ENCODE measurements at regions not wholly inside any gene's neighbourhood (a gene's known extent, or its start where the extent isn't known, plus 50 kb on each side); places are given as distances from the start of the nearest gene placed in this dataset.
"Not testable (repeated sequence)": the region's sequence is repeated elsewhere in the genome, so short reads cannot be mapped to it uniquely, and the experiment has no call there.

DNA sequence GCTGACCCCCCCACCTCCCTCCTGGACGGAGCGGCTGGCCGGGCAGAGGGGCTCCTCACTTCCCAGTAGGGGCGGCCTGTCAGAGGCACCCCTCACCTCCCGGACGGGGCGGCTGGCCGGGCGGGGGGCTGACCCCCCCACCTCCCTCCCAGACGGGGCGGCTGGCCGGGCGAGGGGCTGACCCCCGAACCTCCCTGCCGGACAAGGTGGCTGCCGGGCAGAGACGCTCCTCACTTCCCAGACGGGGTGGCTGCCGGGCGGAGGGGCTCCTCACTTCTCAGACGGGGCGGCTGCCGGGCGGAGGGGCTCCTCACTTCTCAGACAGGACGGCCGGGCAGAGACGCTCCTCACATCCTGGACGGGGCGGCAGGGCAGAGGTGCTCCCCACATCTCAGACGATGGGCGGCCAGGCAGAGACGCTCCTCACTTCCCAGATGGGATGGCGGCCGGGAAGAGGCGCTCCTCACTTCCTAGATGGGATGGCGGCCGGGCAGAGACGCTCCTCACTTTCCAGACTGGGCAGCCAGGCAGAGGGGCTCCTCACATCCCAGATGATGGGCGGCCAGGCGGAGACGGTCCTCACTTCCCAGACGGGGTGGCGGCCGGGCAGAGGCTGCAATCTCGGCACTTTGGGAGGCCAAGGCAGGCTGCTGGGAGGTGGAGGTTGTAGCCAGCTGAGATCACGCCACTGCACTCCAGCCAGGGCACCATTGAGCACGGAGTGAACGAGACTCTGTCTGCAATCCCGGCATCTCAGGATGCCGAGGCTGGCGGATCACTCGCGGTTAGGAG is 66.2 kb upstream of the PAPPA2 start:
- DNase-seq: not testable (repeated sequence)

GRCh38 chr1:176391621-176392020 is 71.4 kb upstream of the PAPPA2 start:
- DNase-seq: no peak

GRCh38 chr1:176384841-176385240 is 78.1 kb upstream of the PAPPA2 start:
- DNase-seq: peak; percentile 2

DNA sequence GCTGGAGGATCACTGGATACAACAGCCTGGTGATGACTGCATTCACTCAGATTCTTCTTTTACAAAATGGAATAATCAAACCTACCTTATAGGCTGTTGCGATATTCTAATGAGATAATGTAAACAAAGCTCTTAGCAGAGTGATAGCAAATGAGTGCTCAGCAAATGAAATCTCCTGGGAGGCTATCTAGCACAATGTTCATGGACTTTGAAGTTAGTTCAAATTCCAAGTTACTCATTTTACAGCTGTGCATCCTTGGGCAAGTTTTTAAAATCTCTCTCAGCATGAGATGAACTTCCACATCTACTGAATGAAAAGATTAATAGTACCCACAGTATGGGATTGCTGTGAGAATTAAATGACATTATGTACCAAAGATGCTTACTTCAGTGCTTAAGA is 80.8 kb upstream of the PAPPA2 start:
- DNase-seq: no peak

- peak; percentile 10 for DNase-seq
These were observed 83.2 kb upstream of the PAPPA2 start for GRCh38 chr1:176379626-176380339.

DNA sequence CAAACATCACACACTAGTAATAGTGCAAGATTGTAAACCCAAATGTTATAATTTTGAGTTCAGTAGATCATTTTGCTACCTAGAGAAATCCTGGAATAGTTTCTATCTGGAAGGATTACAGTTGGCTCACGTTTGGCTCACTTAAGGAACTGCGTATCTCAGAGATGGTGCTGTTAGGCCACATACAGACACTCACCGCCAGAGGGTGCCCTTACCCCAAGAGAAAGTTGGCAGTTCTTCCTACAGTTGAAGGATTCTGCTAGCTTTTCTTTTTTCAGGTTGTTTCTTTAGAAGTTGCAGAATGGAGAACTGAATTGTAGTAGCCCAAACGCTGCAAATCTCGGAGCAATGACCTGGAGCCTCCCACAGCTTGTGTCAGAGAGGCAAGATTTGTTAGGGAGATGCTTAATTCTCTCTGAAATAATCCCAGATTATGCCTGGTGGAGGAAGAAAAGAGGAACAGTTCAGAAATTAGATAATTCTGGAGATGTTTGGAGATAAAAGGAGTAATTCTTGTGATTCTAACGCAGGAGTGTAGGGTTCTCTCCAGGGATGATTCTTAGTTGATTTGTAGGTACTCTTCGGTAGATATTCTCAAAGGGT is 87.9 kb upstream of the PAPPA2 start:
- peak; percentile 65 for DNase-seq

DNA sequence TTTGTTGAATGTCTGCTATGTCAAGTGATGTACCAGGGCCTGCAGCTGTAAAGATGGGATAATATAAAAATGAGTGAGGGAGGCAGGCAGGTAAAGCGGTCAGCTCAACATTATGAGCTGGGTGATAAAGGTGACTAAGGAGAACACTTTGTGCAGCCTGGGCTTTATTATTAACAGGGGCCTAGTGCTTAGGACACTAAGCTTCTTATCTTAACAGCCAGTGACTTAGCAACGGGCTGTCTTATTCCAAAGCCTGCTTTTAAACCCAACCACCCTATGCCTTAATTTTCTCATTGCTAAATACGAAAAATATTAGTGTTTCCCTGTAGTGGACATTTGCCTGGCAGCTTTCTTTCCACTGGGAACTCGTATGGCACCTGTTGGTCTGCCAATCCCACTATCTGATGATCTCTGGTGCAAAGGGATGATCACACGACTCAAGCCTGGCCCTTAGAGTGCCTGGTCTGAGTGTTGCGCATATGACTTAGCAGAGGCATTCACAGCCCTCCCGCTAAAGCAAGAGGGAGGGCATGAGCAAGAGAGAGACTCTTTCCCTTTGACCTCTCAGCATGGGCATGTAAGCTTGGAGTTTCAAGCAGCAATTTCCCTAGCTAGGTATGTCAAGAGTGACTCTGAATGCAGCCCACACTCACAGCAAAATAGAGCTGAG is 98.6 kb upstream of the PAPPA2 start:
- DNase-seq: no peak

DNA sequence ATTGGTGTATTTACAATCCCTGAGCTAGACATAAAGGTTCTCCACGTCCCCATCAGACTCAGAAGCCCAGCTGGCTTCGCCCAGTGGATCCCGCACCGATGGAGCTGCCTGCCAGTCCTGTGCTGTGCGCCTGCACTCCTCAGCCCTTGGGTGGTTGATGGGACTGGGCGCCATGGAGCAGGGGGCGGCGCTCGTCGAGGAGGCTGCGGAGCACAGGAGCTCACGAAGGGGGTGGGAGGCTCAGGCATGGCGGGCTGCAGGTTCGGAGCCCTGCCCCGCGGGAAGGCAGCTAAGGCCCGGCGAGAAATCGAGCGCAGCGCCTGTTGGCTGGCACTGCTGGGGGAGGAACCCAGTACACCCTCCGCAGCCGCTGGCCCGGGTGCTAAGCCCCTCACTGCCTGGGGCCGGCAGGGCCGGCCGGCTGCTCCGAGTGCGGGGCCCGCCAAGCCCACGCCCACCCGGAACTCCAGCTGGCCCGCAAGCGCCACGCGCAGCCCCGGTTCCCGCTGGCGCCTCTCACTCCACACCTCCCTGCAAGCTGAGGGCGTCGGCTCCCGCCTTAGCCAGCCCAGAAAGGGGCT is 113.8 kb upstream of the PAPPA2 start:
- DNase-seq: not testable (repeated sequence)

DNA sequence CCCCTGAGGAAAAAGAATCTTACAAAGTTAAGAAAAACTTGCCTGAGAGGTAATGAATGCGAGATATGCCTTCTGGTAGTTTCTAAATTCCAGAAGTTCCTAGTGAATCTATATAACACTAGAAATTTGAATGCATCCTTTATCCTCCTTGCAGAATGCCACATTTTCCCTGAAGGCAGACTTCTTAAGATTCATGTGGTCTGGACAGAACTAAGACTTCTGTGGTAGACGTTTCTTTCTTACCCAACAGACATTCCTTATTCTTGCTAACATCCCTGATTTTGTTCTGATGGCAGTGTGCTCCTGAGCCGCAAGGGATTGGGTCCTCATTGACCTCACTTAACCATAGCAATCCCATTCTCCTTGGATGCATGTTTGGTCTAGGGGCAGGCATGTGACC is 121.3 kb upstream of the PAPPA2 start:
- DNase-seq: no peak

DNA sequence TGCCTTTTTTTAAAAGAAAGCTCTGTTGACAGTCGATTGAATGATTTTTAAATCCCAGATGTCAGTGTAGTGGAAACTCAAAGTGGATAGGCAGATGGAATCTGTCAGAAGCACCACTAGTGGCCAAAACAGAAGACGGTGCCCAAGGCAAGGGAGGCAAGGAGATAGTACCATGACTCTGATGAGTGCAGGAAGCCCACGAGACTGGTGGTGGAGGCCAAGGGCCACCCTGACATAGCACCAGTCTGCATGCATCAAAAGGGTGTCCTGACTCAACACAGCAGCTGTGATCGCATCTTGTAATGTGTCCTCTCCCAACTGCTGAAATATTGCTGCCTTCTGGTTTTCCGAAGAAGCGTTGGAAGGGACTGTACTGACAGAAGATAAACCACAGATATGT is 124.1 kb upstream of the PAPPA2 start:
- DNase-seq: no peak

- no peak for DNase-seq
These were observed 123.7 kb upstream of the COP1 start for GRCh38 chr1:176330782-176331181.

- DNase-seq: no peak
These were observed 118.6 kb upstream of the COP1 start for GRCh38 chr1:176325664-176326063.

GRCh38 chr1:176323472-176323871 is 116.4 kb upstream of the COP1 start:
- no peak for DNase-seq

DNA sequence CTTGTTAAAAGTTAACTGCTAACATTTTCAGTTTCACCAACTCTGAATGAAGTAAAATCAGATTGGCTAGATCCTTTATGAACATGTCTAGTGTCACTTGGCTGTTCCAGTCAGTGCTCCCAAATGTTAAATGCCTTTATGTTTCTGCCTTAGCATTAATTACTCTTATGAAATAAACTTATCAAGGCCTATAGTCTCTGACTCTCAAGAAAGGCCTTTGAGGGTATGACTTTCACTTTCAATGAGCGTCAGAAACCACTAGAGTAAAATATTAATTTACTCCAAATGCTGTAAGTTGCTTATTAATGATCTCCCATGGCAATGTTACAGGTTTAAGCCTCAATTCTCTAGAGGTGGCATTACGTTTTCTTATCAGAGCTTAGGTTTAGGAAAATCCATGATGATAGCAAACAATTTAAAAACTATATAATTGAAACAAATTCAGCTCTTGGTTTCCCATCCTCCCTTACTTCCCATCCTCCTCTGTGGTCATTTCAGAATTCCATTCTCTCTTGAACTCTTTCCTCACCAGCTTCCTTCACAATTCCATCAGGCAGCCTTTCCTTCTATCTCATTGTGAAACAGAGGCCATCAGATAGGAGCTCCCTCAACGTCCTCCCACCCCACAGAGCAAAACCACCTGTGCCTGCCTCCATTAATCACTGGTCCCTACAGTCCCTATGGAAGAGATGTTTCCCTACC is 108.6 kb upstream of the COP1 start:
- DNase-seq: no peak

- DNase-seq: not testable (repeated sequence)
These were observed 89.5 kb upstream of the COP1 start for GRCh38 chr1:176296602-176297001.

DNA sequence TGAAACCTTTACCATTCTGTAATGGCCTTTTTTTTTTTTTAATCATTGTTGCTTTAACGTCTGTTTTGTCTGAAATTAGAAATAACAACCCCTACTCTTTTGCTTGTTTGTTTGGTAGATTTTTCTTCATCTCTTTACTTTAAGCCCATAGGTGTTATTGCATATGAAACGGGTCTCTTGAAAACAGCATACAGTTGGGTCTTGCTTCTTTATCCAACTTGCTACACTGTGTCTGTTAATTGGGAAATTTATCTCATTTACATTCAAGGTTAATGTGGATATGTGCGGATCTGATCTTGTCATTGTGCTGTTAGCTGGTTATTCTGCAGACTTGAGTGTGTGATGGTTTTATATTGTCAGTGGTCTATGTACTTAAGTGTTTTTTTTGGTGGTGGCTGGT is 78.9 kb upstream of the COP1 start:
- DNase-seq: no peak

GRCh38 chr1:176271572-176271971 is 64.5 kb upstream of the COP1 start:
- DNase-seq: no peak

Data from fibroblast of skin of abdomen (primary cell).